Loucy (cell line): ENCODE measurements at regions not wholly inside any gene's neighbourhood (a gene's known extent, or its start where the extent isn't known, plus 50 kb on each side); places are given as distances from the start of the nearest gene placed in this dataset.
"Not testable (repeated sequence)": the region's sequence is repeated elsewhere in the genome, so short reads cannot be mapped to it uniquely, and the experiment has no call there.

Experiments used
- H2AFZ ChIP-seq: fragments of 200-600 bp; sonication (generic); 2 replicates; pipeline ENCODE4 v1.6.0; 2016; ENCODE audit warnings: antibody characterized with exemption, mild to moderate bottlenecking, low read length, moderate library complexity
- H3F3A ChIP-seq: fragments of 200-600 bp; 2 replicates; pipeline ENCODE4 v1.6.0; 2016; ENCODE audit warnings: antibody characterized with exemption, low read depth, mild to moderate bottlenecking
- H3K27me3 ChIP-seq: fragments of 200-600 bp; sonication (generic); 2 replicates; pipeline ENCODE4 v1.6.1; 2014; ENCODE audit warnings: low read length, mild to moderate bottlenecking; ENCODE audit not compliant: insufficient read depth, poor library complexity, severe bottlenecking
- H3K36me3 ChIP-seq: fragments of 200-600 bp; sonication (generic); 2 replicates; pipeline ENCODE4 v1.6.1; 2016; ENCODE audit warnings: low read length; ENCODE audit not compliant: insufficient read depth
- H3K4me1 ChIP-seq: fragments of 200-600 bp; sonication (generic); 2 replicates; pipeline ENCODE4 v1.5.1; 2014; ENCODE audit warnings: low read length, mild to moderate bottlenecking; ENCODE audit not compliant: insufficient read depth, poor library complexity, severe bottlenecking
- H3K4me2 ChIP-seq: fragments of 200-600 bp; sonication (generic); 2 replicates; pipeline ENCODE4 v1.6.0; 2014; ENCODE audit warnings: antibody characterized with exemption, low read length, low read depth, mild to moderate bottlenecking; ENCODE audit not compliant: poor library complexity, severe bottlenecking
- H3K4me3 ChIP-seq: fragments of 200-600 bp; sonication (generic); 2 replicates; pipeline ENCODE4 v1.5.1; 2014; ENCODE audit warnings: low read length, mild to moderate bottlenecking, mixed read lengths; ENCODE audit not compliant: poor library complexity, severe bottlenecking
- H3K79me2 ChIP-seq: fragments of 200-600 bp; sonication (generic); 2 replicates; pipeline ENCODE4 v1.6.1; 2014; ENCODE audit warnings: low read length; ENCODE audit not compliant: insufficient read depth
- H3K9ac ChIP-seq: fragments of 200-600 bp; sonication (generic); 2 replicates; pipeline ENCODE4 v1.6.0; 2014; ENCODE audit warnings: mild to moderate bottlenecking, low read depth, low read length, moderate library complexity; ENCODE audit not compliant: poor library complexity, severe bottlenecking
- H3K9me2 ChIP-seq: fragments of 200-600 bp; sonication (generic); replicated peaks from 2 replicates; pipeline ENCODE4 v1.6.1; 2016; ENCODE audit warnings: low read depth, low read length, mixed read lengths
- H3K9me3 ChIP-seq: fragments of 200-600 bp; sonication (generic); 2 replicates; pipeline ENCODE4 v1.6.1; 2014; ENCODE audit warnings: mild to moderate bottlenecking, antibody characterized with exemption, low read length, low read depth; ENCODE audit not compliant: insufficient read depth
- H4K20me1 ChIP-seq: fragments of 200-600 bp; sonication (generic); 2 replicates; pipeline ENCODE4 v1.6.0; 2014; ENCODE audit warnings: antibody characterized with exemption, low read length, mild to moderate bottlenecking; ENCODE audit not compliant: insufficient read depth, poor library complexity, severe bottlenecking
- CTCF ChIP-seq: fragments of 200-600 bp; sonication (generic); conservative IDR thresholded peaks from 2 replicates; pipeline ENCODE4 v1.5.1; 2014; ENCODE audit warnings: mild to moderate bottlenecking, antibody characterized with exemption, low read length
- EZH2phosphoT487 ChIP-seq: fragments of 200-600 bp; IDR thresholded peaks from 2 replicates; pipeline ENCODE4 v1.6.1; 2018; ENCODE audit warnings: antibody characterized with exemption, mild to moderate bottlenecking, moderate library complexity, borderline replicate concordance

GRCh38 chr5:103981592-103981991 is 419.0 kb upstream of the NUDT12 start:
- no peaks in the 10 kb centered on the region for H4K20me1 ChIP-seq
- no peak overlapping the region for H3K4me2 ChIP-seq
- H3K9ac ChIP-seq: no peak overlapping the region
- H3K4me1 ChIP-seq: no peaks in the 10 kb centered on the region
- H3K9me3 ChIP-seq: no peaks in the 10 kb centered on the region
- no peak overlapping the region for H2AFZ ChIP-seq
- H3K27me3 ChIP-seq: no peaks in the 10 kb centered on the region
- TF ChIP-seq EZH2phosphoT487: no peak
- no peak for TF ChIP-seq CTCF
- H3K4me3 ChIP-seq: no peak overlapping the region
- no peaks in the 10 kb centered on the region for H3K9me2 ChIP-seq
- no peaks in the 10 kb centered on the region for H3F3A ChIP-seq
- H3K79me2 ChIP-seq: no peaks in the 10 kb centered on the region
- H3K36me3 ChIP-seq: no peaks in the 10 kb centered on the region

GRCh38 chr5:103973669-103974068 is 411.1 kb upstream of the NUDT12 start:
- Histone ChIP-seq H3K79me2 (no peaks in the 10 kb centered on the region), H3K27me3 (no peaks in the 10 kb centered on the region), H3K9me2 (no peaks in the 10 kb centered on the region), H3F3A (no peaks in the 10 kb centered on the region), H3K9me3 (no peaks in the 10 kb centered on the region), H2AFZ (no peak overlapping the region), H3K9ac (no peak overlapping the region), H3K4me2 (no peak overlapping the region), H3K4me1 (no peaks in the 10 kb centered on the region), H3K4me3 (no peak overlapping the region), H4K20me1 (no peaks in the 10 kb centered on the region), H3K36me3 (no peaks in the 10 kb centered on the region)
- no peak for TF ChIP-seq EZH2phosphoT487
- no peak for TF ChIP-seq CTCF

- H3K27me3 ChIP-seq, H3F3A ChIP-seq, H3K36me3 ChIP-seq, H4K20me1 ChIP-seq, H3K4me2 ChIP-seq, H3K79me2 ChIP-seq, H3K9ac ChIP-seq, H3K9me3 ChIP-seq, H2AFZ ChIP-seq, H3K9me2 ChIP-seq, H3K4me3 ChIP-seq, H3K4me1 ChIP-seq: not testable (repeated sequence)
Measured at GRCh38 chr5:103966295-103966694, 403.7 kb upstream of the NUDT12 start.

- H4K20me1 ChIP-seq: no peaks in the 10 kb centered on the region
- no peak overlapping the region for H3K9ac ChIP-seq
- no peaks in the 10 kb centered on the region for H3K9me2 ChIP-seq
- H3K4me1 ChIP-seq: no peaks in the 10 kb centered on the region
- H3K79me2 ChIP-seq: no peaks in the 10 kb centered on the region
- H3K4me3 ChIP-seq: no peak overlapping the region
- no peaks in the 10 kb centered on the region for H3K27me3 ChIP-seq
- H3K4me2 ChIP-seq: no peak overlapping the region
- no peaks in the 10 kb centered on the region for H3F3A ChIP-seq
- TF ChIP-seq EZH2phosphoT487 (no peak), CTCF (no peak)
- no peaks in the 10 kb centered on the region for H3K36me3 ChIP-seq
- H3K9me3 ChIP-seq: no peaks in the 10 kb centered on the region
- H2AFZ ChIP-seq: no peak overlapping the region
Measured at GRCh38 chr5:103962023-103962422, 399.4 kb upstream of the NUDT12 start.
